GM23248 (cell line): ENCODE measurements at regions not wholly inside any gene's neighbourhood (a gene's known extent, or its start where the extent isn't known, plus 50 kb on each side); places are given as distances from the start of the nearest gene placed in this dataset.

Experiments used
- EZH2 ChIP-seq: fragments of 200-600 bp; sonication (generic); IDR thresholded peaks from 2 replicates; pipeline ENCODE4 v1.6.1; 2018; ENCODE audit warnings: antibody characterized with exemption, mild to moderate bottlenecking; ENCODE audit not compliant: insufficient read depth, poor library complexity, severe bottlenecking
- EZH2phosphoT487 ChIP-seq: fragments of 200-600 bp; sonication (generic); IDR thresholded peaks from 2 replicates; pipeline ENCODE4 v1.6.1; 2018; ENCODE audit warnings: antibody characterized with exemption, moderate library complexity, mild to moderate bottlenecking, low read depth; ENCODE audit not compliant: insufficient read depth

DNA sequence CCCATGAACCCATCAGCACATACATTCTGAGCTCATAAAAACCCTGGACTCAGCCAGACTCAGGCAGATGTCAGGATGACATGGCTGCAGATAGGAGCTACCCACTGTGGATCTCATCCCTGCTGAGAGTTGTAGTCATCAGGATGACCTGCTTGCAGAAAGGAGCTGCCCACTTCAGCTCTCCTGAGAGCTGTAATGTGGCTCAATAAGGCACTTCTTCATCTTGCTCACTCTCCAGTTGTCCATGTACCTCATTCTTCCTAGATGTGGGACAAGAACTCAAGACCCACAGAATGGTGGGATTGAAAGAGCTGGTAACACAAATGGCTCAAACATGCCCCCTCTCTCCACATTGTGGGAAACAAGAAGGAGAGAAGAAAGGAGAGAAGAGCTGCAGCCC, 58.2 kb downstream of the SLITRK1 start:
- TF ChIP-seq EZH2: no peak
- no peak for TF ChIP-seq EZH2phosphoT487
